IPS-18a (cell line): ENCODE measurements at regions not wholly inside any gene's neighbourhood (a gene's known extent, or its start where the extent isn't known, plus 50 kb on each side); places are given as distances from the start of the nearest gene placed in this dataset.

ENCODE experiments used
- H3K27ac ChIP-seq: one replicate; pipeline ENCODE4 v1.5.1; 2013; ENCODE audit warnings: low read length
- H3K27me3 ChIP-seq: one replicate; pipeline ENCODE4 v1.6.1; 2013; ENCODE audit warnings: mild to moderate bottlenecking, low read length; ENCODE audit not compliant: control insufficient read depth, insufficient read depth
- H3K36me3 ChIP-seq: one replicate; pipeline ENCODE4 v1.6.1; 2013; ENCODE audit warnings: low read depth, low read length; ENCODE audit not compliant: control insufficient read depth
- H3K4me1 ChIP-seq: one replicate; pipeline ENCODE4 v1.6.1; 2013; ENCODE audit warnings: low read depth, low read length; ENCODE audit not compliant: control insufficient read depth
- H3K4me3 ChIP-seq: one replicate; pipeline ENCODE4 v1.5.1; 2013; ENCODE audit warnings: low read length
- H3K9ac ChIP-seq: one replicate; pipeline ENCODE4 v1.6.1; 2013; ENCODE audit warnings: mild to moderate bottlenecking, low read length, moderate library complexity
- H3K9me3 ChIP-seq: one replicate; pipeline ENCODE4 v1.6.1; 2013; ENCODE audit warnings: low read depth, low read length; ENCODE audit not compliant: control insufficient read depth

DNA sequence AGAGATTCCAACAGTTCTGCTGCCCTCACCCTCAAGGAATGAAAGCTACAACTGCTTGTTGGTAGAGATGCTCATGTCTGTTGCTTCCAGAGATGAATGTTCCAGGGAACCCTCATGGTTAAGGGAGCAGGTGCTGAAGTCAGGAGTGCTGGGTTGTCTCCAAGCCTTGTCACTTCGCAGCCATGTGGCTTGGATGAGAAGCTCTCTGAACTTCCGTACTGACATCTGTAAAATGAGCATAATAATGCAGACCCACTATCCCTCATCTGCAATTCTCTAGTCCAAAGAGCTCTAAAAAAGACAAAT is 133.3 kb upstream of the ADRA1B start:
- Histone ChIP-seq H3K9ac (no peak overlapping the region), H3K27ac (no peak overlapping the region), H3K4me3 (no peak overlapping the region), H3K4me1 (peaks cover 6% of the 10 kb centered on the region), H3K36me3 (no peaks in the 10 kb centered on the region), H3K27me3 (no peaks in the 10 kb centered on the region), H3K9me3 (no peaks in the 10 kb centered on the region)

DNA sequence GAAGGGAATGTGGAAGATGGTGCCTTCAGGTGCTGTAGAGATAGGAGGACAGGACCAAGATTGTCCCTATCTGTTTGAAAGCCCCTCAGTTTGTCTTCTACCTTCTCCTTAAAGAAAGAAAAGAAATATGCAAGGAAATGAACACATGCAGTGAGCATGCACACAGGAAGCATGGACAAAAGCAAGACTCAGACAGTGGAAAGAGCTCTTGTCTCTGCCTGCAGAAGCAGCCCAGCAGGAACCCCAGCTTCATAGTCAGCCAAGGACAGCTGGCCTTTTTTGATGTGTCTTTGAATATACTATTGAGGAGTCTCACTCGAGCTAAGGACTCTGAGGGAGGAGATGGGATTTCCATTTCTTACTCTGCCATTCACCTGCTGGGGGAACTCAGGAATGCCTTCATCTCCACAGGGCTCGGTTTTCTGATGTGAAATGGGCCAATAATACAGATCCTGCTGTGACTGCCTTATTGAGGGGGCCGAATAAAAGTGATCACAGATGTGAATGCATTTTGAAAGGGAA is 132.5 kb upstream of the ADRA1B start:
- Histone ChIP-seq H3K4me1 (peaks cover 6% of the 10 kb centered on the region), H3K27ac (no peak overlapping the region), H3K27me3 (no peaks in the 10 kb centered on the region), H3K9me3 (no peaks in the 10 kb centered on the region), H3K9ac (no peak overlapping the region), H3K4me3 (no peak overlapping the region), H3K36me3 (no peaks in the 10 kb centered on the region)

DNA sequence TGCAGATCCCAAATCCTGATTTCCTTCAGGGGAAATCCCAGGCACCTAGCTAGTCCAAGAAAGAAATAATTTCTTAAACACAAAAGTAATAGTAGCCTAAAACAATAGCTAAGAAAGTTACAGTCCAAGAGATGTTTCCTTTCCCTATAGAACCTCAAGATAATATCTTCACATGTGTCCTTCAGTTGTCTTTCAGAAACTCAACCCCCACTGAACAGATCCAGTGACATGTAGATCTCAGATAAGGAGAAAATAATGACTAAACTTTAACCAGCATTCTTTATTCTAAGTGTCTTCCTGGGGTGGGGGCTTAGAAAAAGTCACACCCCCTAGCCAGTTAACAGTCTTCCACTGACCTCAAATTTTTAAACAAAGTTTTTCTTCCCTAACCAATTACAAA is 131.3 kb upstream of the ADRA1B start:
- H3K27ac ChIP-seq = no peak overlapping the region
- no peak overlapping the region for H3K4me3 ChIP-seq
- no peaks in the 10 kb centered on the region for H3K36me3 ChIP-seq
- no peak overlapping the region for H3K9ac ChIP-seq
- peaks cover 6% of the 10 kb centered on the region for H3K4me1 ChIP-seq
- H3K9me3 ChIP-seq = no peaks in the 10 kb centered on the region
- H3K27me3 ChIP-seq = no peaks in the 10 kb centered on the region

DNA sequence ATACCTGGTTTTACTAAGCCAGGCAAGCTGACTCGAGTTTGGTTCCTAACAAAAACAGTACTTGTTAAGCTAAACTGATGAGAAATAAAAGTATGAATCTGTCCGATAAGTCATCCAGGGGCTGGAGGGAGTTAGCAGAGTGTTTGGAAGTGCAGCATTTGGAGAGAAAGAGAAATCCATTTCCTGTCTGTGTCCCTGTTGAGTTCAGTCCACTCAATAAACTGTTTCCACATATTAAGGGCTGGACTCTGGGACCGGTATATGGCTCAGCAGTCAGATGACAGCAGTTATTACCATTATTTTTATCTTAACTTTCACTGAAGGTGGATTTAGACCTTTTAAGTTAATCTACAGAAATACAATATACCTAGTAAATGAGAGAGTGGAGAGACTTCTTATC is 130.6 kb upstream of the ADRA1B start:
- Histone ChIP-seq H3K27ac (no peak overlapping the region), H3K9me3 (no peaks in the 10 kb centered on the region), H3K4me1 (peaks cover 6% of the 10 kb centered on the region), H3K36me3 (no peaks in the 10 kb centered on the region), H3K4me3 (no peak overlapping the region), H3K27me3 (no peaks in the 10 kb centered on the region), H3K9ac (no peak overlapping the region)

DNA sequence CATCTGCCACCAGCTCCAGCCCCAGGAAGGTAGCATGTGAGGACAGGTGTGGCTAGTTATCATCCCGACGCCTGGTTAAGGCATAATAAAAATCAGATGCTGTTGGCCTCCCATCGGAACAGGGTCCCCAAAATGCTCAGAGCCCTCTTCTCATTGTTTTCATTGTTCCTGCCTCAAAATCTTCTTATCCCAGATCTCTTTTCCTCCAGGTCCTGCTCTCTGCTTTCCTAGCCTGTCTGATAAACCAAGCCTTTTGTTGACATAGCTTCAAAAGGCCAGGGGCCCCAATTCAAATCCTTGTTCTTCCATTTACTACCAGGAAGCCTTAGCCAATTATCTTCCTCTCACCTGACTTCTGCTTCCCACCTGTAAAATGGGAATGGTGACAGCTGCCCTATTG is 130.1 kb upstream of the ADRA1B start:
- Histone ChIP-seq H3K4me3 (no peak overlapping the region), H3K4me1 (peaks cover 6% of the 10 kb centered on the region), H3K9me3 (no peaks in the 10 kb centered on the region), H3K27me3 (no peaks in the 10 kb centered on the region), H3K27ac (no peak overlapping the region), H3K9ac (no peak overlapping the region), H3K36me3 (no peaks in the 10 kb centered on the region)

DNA sequence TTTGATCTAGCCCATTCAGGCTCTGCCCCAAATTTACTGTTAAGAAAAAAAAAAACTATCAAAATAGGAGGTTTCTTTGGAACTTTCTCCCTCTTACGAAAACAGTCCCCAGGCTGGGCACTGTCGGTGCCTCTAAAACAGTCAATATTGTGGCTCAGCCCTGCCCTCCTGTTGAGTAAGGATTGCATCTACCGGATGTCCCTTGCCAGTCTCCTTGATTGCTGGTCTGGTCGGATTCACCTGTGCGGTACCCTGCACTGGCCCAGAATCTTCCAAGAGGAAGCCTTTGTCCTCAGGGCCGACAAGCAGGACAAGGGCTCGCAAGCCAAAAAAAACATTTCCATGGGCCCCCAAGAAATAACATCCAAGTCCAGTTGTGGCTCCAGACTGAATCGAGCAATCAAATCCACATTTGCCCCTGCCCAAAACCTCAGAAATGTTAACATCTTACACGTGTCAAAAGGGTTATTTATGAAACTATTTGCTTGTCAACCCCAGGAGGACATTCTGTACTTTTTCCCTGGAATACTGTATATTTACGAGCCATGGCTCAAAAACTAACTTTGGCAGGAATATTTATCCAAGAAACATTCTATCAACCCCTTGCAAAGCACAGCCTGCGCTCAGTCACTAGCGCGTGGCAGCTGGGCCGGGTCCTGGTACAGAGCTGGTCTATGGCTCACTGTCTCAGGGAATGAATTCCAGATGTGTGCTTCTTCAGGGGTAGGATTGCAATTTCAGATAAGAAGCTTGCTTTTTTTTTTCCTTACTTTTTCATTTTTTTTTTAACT is 129.2 kb upstream of the ADRA1B start:
- Histone ChIP-seq H3K4me1 (peaks cover 6% of the 10 kb centered on the region), H3K9me3 (no peaks in the 10 kb centered on the region), H3K27ac (no peak overlapping the region), H3K4me3 (no peak overlapping the region), H3K27me3 (no peaks in the 10 kb centered on the region), H3K36me3 (no peaks in the 10 kb centered on the region), H3K9ac (no peak overlapping the region)

DNA sequence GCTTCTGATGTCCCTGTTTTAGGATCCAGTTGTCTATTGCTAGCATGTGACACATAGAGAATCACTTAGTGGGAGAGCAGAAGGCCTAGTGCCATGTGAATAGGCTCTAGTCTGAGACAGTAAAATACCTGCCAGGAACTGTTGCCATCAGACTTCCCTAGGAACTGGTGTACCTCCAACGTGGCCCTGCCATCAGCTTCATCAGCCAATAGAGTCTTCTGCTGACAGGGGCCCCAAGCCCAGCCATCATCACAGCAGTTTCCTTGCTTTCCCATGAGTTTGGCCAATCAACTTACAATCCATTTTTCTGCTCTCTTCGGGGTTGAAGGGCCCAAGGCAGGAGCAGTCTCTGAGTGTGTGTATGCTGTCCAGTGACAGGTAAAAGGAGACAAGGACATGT is 128.4 kb upstream of the ADRA1B start:
- H3K4me3 ChIP-seq = no peak overlapping the region

DNA sequence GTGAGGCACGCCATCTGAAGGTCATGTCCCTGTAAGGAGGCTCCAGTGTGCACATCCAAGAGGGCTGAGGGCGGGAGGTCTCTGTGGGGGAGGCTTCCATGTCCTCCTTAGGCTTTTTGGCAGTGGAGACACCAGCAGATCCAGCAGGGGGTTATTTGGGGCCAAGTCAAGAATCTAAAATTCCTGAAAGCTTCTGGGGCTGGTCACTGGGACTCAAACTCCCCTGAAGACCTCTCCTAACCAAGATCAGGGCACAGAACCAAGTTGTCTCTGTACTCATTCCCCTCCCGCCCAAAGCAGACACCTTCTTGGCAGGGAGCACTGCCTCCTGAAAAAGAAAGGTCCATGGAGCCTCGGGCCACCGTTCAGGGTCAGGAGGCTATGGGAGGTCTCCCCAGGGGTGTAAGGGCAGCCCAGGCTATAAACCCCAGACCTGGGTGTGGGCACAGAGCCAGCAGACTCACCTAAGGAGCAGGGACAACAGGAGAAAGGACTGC is 127.4 kb upstream of the ADRA1B start:
- H3K36me3 ChIP-seq = no peaks in the 10 kb centered on the region
- H3K27ac ChIP-seq = no peak overlapping the region
- H3K27me3 ChIP-seq = no peaks in the 10 kb centered on the region
- H3K4me3 ChIP-seq = no peak overlapping the region
- no peaks in the 10 kb centered on the region for H3K9me3 ChIP-seq
- no peaks in the 10 kb centered on the region for H3K4me1 ChIP-seq
- no peak overlapping the region for H3K9ac ChIP-seq

More for the DNA sequence above, 128.4 kb upstream of the ADRA1B start:
- H3K36me3 ChIP-seq = no peaks in the 10 kb centered on the region
- H3K27ac ChIP-seq = no peak overlapping the region
- H3K27me3 ChIP-seq = no peaks in the 10 kb centered on the region
- no peak overlapping the region for H3K9ac ChIP-seq
- no peaks in the 10 kb centered on the region for H3K9me3 ChIP-seq
- H3K4me1 ChIP-seq = peaks cover 6% of the 10 kb centered on the region

DNA sequence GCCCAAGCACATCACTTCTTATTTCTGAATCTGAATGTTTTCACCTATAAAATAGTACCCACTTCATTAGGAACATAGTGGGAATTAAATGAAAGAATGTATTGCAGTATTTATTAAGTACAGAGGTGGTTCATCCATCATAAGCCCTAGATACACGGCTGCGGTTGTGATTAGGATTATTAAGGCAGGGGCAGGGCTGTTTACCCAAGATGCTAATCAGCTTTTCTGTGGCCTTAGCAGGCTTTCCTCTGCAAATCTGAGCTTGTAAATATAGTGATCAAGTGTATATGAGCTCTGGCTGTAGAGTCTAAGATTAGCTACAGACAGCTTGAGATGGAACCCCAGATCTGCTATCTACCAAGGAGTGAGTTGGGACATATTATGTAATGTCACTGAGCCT is 124.1 kb upstream of the ADRA1B start:
- no peaks in the 10 kb centered on the region for H3K4me1 ChIP-seq
- H3K27ac ChIP-seq = no peak overlapping the region
- H3K9me3 ChIP-seq = no peaks in the 10 kb centered on the region
- no peaks in the 10 kb centered on the region for H3K27me3 ChIP-seq
- H3K4me3 ChIP-seq = no peak overlapping the region
- H3K36me3 ChIP-seq = no peaks in the 10 kb centered on the region
- H3K9ac ChIP-seq = no peak overlapping the region

DNA sequence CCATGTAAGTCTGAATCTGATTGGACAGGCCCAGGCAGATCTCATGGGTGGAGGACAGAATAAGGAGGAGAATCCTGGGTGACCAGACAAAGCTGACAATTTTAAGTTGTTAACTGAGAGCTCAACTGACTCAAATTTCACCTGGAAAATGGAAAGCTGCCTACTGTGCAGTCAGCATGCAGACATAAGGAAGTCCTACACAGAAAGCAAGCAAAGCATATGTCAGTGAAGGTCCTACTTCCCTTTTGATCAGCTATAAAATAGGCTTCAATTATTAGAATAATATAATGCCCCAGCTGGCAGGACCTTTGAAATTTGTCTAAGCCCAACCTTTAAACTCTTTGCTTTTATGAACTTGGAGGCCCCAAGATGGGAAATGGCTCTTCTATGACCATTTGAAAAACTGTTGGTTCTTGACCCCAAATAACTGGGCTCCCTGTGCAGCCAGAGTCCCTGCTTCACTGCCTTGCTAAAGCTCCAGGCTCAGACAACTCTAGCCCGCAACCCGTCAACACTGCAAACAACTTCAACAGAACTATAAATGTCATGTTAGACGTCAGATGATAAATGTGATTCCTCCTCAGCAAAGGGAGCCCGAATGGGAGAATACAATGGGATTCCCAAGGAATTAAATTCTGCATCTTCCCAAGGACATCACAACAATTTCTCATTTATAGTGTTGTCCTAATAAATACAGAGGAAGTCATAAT is 118.9 kb upstream of the ADRA1B start:
- H3K27ac ChIP-seq = no peak overlapping the region
- H3K9ac ChIP-seq = no peak overlapping the region
- H3K4me1 ChIP-seq = no peaks in the 10 kb centered on the region
- no peaks in the 10 kb centered on the region for H3K9me3 ChIP-seq
- H3K4me3 ChIP-seq = no peak overlapping the region
- H3K27me3 ChIP-seq = no peaks in the 10 kb centered on the region
- H3K36me3 ChIP-seq = no peaks in the 10 kb centered on the region

DNA sequence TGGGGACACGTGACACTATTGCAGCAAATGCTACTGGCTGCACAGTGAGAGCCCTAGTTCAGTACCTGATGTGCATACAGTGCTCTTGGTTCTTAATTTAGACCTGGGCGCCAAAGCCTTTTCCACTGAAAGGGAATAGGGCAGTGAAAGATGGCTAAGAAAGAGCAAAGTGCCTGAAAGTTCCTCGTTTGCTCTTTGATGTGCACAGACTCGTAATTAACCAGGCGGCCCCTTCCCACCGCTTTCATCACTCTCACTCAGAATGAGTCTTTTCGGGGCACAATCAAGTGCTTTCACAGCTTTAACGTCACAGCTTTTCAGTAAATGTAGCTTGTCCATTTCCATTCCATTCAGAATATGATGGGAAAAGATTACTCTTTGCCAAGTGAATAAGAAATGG is 116.6 kb upstream of the ADRA1B start:
- Histone ChIP-seq H3K9ac (no peak overlapping the region), H3K27ac (no peak overlapping the region), H3K4me3 (no peak overlapping the region), H3K4me1 (no peaks in the 10 kb centered on the region), H3K36me3 (no peaks in the 10 kb centered on the region), H3K27me3 (no peaks in the 10 kb centered on the region), H3K9me3 (no peaks in the 10 kb centered on the region)
